ENCODE measurements at regions not wholly inside any gene's neighbourhood (a gene's known extent, or its start where the extent isn't known, plus 50 kb on each side); places are given as distances from the start of the nearest gene placed in this dataset.

- no peak for TF ChIP-seq ZNF146 (tag by site-specific recombination; IDR thresholded peaks at IDR 0.05)
- no peak for TF ChIP-seq ZNF19 (tag by site-specific recombination; IDR thresholded peaks at IDR 0.05; ENCODE audit: low read depth)
- no peak for TF ChIP-seq ZBTB48 (tag by site-specific recombination; IDR thresholded peaks at IDR 0.05)
- no peak for TF ChIP-seq REST (tag by site-specific recombination; IDR thresholded peaks at IDR 0.05)
- no peak for TF ChIP-seq SALL2 (tag by site-specific recombination; IDR thresholded peaks at IDR 0.05; ENCODE audit: borderline replicate concordance)
- TF ChIP-seq, protein P1, sequence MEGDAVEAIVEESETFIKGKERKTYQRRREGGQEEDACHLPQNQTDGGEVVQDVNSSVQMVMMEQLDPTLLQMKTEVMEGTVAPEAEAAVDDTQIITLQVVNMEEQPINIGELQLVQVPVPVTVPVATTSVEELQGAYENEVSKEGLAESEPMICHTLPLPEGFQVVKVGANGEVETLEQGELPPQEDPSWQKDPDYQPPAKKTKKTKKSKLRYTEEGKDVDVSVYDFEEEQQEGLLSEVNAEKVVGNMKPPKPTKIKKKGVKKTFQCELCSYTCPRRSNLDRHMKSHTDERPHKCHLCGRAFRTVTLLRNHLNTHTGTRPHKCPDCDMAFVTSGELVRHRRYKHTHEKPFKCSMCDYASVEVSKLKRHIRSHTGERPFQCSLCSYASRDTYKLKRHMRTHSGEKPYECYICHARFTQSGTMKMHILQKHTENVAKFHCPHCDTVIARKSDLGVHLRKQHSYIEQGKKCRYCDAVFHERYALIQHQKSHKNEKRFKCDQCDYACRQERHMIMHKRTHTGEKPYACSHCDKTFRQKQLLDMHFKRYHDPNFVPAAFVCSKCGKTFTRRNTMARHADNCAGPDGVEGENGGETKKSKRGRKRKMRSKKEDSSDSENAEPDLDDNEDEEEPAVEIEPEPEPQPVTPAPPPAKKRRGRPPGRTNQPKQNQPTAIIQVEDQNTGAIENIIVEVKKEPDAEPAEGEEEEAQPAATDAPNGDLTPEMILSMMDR (tag by site-specific recombination; IDR thresholded peaks at IDR 0.05) = no peak
- TF ChIP-seq, protein P2, sequence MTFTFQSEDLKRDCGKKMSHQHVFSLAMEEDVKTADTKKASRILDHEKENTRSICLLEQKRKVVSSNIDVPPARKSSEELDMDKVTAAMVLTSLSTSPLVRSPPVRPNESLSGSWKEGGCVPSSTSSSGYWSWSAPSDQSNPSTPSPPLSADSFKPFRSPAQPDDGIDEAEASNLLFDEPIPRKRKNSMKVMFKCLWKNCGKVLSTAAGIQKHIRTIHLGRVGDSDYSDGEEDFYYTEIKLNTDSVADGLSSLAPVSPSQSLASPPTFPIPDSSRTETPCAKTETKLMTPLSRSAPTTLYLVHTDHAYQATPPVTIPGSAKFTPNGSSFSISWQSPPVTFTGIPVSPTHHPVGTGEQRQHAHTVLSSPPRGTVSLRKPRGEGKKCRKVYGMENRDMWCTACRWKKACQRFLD (tag by site-specific recombination; IDR thresholded peaks at IDR 0.05) = no peak
- no peak for TF ChIP-seq TCF7L2 (IDR thresholded peaks at IDR 0.05; ENCODE audit: borderline replicate concordance, low read depth, low read length)
- TF ChIP-seq, protein P3, sequence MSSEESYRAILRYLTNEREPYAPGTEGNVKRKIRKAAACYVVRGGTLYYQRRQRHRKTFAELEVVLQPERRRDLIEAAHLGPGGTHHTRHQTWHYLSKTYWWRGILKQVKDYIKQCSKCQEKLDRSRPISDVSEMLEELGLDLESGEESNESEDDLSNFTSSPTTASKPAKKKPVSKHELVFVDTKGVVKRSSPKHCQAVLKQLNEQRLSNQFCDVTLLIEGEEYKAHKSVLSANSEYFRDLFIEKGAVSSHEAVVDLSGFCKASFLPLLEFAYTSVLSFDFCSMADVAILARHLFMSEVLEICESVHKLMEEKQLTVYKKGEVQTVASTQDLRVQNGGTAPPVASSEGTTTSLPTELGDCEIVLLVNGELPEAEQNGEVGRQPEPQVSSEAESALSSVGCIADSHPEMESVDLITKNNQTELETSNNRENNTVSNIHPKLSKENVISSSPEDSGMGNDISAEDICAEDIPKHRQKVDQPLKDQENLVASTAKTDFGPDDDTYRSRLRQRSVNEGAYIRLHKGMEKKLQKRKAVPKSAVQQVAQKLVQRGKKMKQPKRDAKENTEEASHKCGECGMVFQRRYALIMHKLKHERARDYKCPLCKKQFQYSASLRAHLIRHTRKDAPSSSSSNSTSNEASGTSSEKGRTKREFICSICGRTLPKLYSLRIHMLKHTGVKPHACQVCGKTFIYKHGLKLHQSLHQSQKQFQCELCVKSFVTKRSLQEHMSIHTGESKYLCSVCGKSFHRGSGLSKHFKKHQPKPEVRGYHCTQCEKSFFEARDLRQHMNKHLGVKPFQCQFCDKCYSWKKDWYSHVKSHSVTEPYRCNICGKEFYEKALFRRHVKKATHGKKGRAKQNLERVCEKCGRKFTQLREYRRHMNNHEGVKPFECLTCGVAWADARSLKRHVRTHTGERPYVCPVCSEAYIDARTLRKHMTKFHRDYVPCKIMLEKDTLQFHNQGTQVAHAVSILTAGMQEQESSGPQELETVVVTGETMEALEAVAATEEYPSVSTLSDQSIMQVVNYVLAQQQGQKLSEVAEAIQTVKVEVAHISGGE (tag by site-specific recombination; conservative IDR thresholded peaks at IDR 0.05; ENCODE audit: low read depth) = no peak
- TF ChIP-seq KLF9 (tag by site-specific recombination; IDR thresholded peaks at IDR 0.05; ENCODE audit: low read depth) = no peak
- no peak for TF ChIP-seq ZSCAN23 (tag by site-specific recombination; IDR thresholded peaks at IDR 0.05)
Measured at GRCh38 chr2:45134014-45134413, 124.8 kb upstream of the SIX2 start.
